Mucosa of rectum (tissue), 2 donors: ENCODE measurements at regions not wholly inside any gene's neighbourhood (a gene's known extent, or its start where the extent isn't known, plus 50 kb on each side); places are given as distances from the start of the nearest gene placed in this dataset.

ENCODE experiments used
- H3K27ac ChIP-seq, 2 donors: one replicate each; pipeline ENCODE4 v1.7.0; 2013; ENCODE audit warnings: inconsistent platforms in 2 of 2, low read depth in 2 of 2, low read length in 2 of 2
- H3K27me3 ChIP-seq, 2 donors: one replicate each; pipeline ENCODE4 v1.7.0; 2013; ENCODE audit warnings: low read length in 2 of 2; ENCODE audit not compliant: control insufficient read depth in 2 of 2, insufficient read depth in 2 of 2
- H3K36me3 ChIP-seq, 2 donors: one replicate each; pipeline ENCODE4 v1.7.0; 2013; ENCODE audit warnings: low read length in 2 of 2; ENCODE audit not compliant: control insufficient read depth in 2 of 2, insufficient read depth in 2 of 2
- H3K4me1 ChIP-seq, 2 donors: one replicate each; pipeline ENCODE4 v1.7.0; 2013; ENCODE audit warnings: low read length in 2 of 2, mild to moderate bottlenecking in 1 of 2; ENCODE audit not compliant: control insufficient read depth in 2 of 2, insufficient read depth in 2 of 2
- H3K4me3 ChIP-seq, 2 donors: one replicate each; pipeline ENCODE4 v1.7.0; 2013; ENCODE audit warnings: low read length in 2 of 2
- H3K9ac ChIP-seq, 2 donors: one replicate each; pipeline ENCODE4 v1.7.0; 2013; ENCODE audit warnings: low read length in 2 of 2, low read depth in 1 of 2, mild to moderate bottlenecking in 1 of 2
- H3K9me3 ChIP-seq, 2 donors: one replicate each; pipeline ENCODE4 v1.7.0; 2013; ENCODE audit warnings: low read length in 2 of 2; ENCODE audit not compliant: control insufficient read depth in 2 of 2
- donor health status: healthy.
- donor health status: Normal muscosa, but diverticular disease.

DNA sequence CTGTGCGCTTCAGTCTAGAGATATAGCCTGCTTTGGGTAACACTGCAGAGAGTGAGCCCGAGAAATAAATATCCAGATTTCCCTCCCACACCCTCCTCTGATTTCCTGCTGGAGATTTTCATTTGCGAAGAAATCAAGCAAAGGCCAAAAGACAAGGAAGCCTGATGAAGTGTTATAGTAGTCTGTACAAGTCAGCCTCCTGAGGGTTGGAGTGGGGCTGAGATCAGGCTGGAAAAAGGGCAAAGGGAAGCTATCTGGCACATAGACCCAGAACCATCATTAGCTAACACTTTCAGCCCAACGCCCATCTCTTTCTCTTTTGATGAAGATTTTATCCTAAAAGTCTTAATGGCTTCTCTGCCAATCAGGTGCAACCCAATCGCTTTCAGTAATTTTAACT lies 154.6 kb upstream of the SLC44A1 start:
- no peak overlapping the region for H3K4me3 ChIP-seq
- H3K4me1 ChIP-seq = no peaks in the 10 kb centered on the region
- no peak overlapping the region for H3K27ac ChIP-seq
- no peak overlapping the region for H3K9ac ChIP-seq
- H3K36me3 ChIP-seq = no peaks in the 10 kb centered on the region
- no peaks in the 10 kb centered on the region for H3K27me3 ChIP-seq
- no peaks in the 10 kb centered on the region for H3K9me3 ChIP-seq

GRCh38 chr9:105091004-105091640 lies 153.3 kb upstream of the SLC44A1 start:
- Histone ChIP-seq H3K27me3 (no peaks in the 10 kb centered on the region), H3K4me1 (no peaks in the 10 kb centered on the region), H3K9me3 (no peaks in the 10 kb centered on the region), H3K27ac (no peak overlapping the region), H3K4me3 (no peak overlapping the region), H3K9ac (no peak overlapping the region), H3K36me3 (no peaks in the 10 kb centered on the region)

DNA sequence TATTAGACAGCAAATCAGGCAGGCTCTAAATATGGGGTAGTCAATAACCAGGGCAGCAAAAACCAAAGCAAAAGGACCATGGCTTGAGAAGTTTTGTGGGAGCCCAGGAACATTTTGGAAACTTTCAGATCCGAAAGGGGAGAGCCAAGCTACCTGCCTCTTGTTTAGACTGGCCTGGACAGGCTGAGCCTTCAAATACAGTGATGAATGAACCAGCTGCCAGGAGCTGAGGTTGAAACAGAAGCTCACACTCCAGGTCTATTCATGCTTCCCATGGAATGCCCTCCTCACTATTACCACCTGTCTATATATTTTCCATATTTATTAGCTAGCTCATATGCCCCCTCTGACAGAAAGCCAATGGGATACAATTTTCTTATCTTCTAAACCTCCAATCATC lies 150.8 kb upstream of the SLC44A1 start:
- no peaks in the 10 kb centered on the region for H3K9me3 ChIP-seq
- no peak overlapping the region for H3K4me3 ChIP-seq
- no peaks in the 10 kb centered on the region for H3K4me1 ChIP-seq
- no peaks in the 10 kb centered on the region for H3K27me3 ChIP-seq
- no peak overlapping the region for H3K9ac ChIP-seq
- no peaks in the 10 kb centered on the region for H3K36me3 ChIP-seq
- H3K27ac ChIP-seq = no peak overlapping the region

GRCh38 chr9:105098370-105098769 lies 146.1 kb upstream of the SLC44A1 start:
- no peaks in the 10 kb centered on the region for H3K4me1 ChIP-seq
- no peak overlapping the region for H3K27ac ChIP-seq
- H3K4me3 ChIP-seq = no peak overlapping the region
- H3K9ac ChIP-seq = no peak overlapping the region
- H3K36me3 ChIP-seq = no peaks in the 10 kb centered on the region
- H3K9me3 ChIP-seq = no peaks in the 10 kb centered on the region
- no peaks in the 10 kb centered on the region for H3K27me3 ChIP-seq

DNA sequence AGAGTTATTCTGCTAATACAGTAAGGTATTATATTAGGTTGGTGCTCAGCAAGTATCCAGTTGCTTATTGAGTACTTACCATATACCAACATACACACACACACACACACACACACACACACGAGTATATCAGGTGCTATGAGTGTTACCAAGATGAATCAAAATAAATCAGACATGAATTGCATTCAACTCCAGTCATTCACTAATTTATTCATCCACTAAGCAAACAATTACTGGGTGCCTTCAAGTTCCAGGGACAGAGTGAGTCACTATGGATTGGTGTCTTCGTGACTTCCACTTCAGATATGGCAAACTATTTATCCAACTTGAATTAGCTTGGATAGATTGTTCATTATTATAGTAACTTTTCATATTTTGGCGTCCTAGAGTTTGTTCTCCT lies 140.7 kb upstream of the SLC44A1 start:
- H3K4me3 ChIP-seq = no peak overlapping the region
- H3K4me1 ChIP-seq = no peaks in the 10 kb centered on the region
- H3K9me3 ChIP-seq = no peaks in the 10 kb centered on the region
- H3K27me3 ChIP-seq = no peaks in the 10 kb centered on the region
- no peak overlapping the region for H3K9ac ChIP-seq
- no peaks in the 10 kb centered on the region for H3K36me3 ChIP-seq
- H3K27ac ChIP-seq = no peak overlapping the region

DNA sequence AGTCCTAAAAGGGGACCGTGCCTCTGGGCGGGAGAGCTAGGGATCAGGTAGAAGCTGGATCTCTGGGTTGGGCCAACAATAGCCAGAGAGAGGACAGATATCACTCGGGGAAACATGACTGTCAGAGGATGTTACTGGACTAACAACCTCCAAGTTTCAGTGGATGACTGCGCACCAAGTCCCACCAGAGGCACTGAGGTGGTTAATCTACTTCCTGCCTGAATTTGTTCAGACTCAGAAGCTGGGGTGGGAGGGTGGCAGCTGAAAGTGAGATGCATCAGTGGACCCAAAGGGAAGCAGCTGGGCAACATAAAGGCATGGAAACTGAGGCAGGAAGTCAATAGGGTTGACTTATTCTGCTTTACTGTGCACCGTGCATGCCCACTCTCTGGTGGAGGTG lies 130.1 kb upstream of the SLC44A1 start:
- Histone ChIP-seq H3K4me3 (no peak overlapping the region), H3K9ac (no peak overlapping the region), H3K4me1 (no peaks in the 10 kb centered on the region), H3K9me3 (no peaks in the 10 kb centered on the region), H3K27ac (no peak overlapping the region), H3K27me3 (no peaks in the 10 kb centered on the region), H3K36me3 (no peaks in the 10 kb centered on the region)

GRCh38 chr9:105114964-105115728 lies 129.3 kb upstream of the SLC44A1 start:
- H3K4me3 ChIP-seq = no peak overlapping the region
- H3K9ac ChIP-seq = no peak overlapping the region
- no peaks in the 10 kb centered on the region for H3K36me3 ChIP-seq
- H3K9me3 ChIP-seq = no peaks in the 10 kb centered on the region
- no peak overlapping the region for H3K27ac ChIP-seq
- no peaks in the 10 kb centered on the region for H3K27me3 ChIP-seq
- H3K4me1 ChIP-seq = no peaks in the 10 kb centered on the region

DNA sequence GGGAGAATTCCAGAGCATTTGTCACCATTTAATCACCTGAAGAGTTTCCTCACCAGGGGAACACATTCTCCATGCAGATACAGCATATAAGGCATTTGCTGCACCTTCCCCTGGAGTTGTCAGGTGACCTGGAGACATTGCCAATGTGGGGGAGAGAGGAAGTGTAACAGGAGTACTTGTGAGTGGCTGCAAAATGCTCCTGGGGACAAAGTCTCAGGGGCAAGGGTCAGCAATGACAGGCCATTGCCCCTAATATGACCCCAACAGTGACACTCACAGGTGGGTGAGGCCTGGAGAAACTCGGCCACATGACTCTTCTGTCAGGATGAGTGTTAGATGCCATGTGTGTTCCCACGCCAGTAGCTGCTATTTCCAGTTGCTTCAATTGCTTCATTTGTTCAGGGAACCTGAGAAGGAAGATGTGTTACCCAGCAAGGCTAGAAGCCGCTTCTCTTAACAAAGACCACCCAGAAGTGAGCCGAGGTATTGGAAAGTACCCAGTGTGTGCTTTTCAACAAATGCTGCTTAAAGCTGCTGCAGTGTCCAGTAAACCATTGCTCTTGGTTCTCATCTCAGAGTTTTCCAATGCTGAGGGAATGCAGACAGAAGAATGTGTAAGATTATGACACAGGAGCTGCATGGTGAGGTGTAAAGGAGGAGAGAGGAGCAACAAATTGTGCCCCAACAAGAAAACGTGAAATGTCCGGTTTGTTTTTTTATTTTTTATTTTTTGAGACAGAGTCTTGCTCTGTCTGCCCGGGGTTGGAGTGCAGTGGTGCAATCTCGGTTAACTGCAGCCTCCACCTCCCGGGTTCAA lies 128.2 kb upstream of the SLC44A1 start:
- Histone ChIP-seq H3K4me1 (no peaks in the 10 kb centered on the region), H3K9ac (no peak overlapping the region), H3K36me3 (no peaks in the 10 kb centered on the region), H3K27ac (no peak overlapping the region), H3K9me3 (no peaks in the 10 kb centered on the region), H3K27me3 (no peaks in the 10 kb centered on the region), H3K4me3 (no peak overlapping the region)

DNA sequence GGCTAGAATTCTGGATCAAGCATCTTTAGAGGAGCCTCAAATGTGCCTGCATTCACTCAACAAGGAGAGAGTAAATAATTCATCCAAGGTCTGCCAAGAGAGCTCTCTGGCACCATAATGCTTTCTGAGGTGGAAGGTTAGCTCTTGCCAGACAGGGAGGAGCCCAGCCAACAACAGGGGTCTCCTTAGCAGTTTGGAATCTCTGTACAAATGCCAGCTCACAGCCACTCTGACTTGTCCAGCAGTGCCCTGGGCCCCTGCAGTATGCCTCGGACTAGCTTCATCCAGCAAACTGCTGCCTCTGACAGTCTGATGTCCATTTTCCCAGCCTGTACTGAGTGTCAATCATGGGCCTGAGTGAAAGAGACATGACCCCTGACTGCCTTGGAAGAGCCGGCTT lies 127.2 kb upstream of the SLC44A1 start:
- no peaks in the 10 kb centered on the region for H3K27me3 ChIP-seq
- H3K9me3 ChIP-seq = no peaks in the 10 kb centered on the region
- no peak overlapping the region for H3K4me3 ChIP-seq
- no peak overlapping the region for H3K9ac ChIP-seq
- H3K4me1 ChIP-seq = no peaks in the 10 kb centered on the region
- H3K36me3 ChIP-seq = no peaks in the 10 kb centered on the region
- no peak overlapping the region for H3K27ac ChIP-seq

GRCh38 chr9:105118636-105119035 lies 125.8 kb upstream of the SLC44A1 start:
- Histone ChIP-seq H3K27me3 (no peaks in the 10 kb centered on the region), H3K4me3 (no peak overlapping the region), H3K9me3 (no peaks in the 10 kb centered on the region), H3K4me1 (no peaks in the 10 kb centered on the region), H3K9ac (no peak overlapping the region), H3K27ac (no peak overlapping the region), H3K36me3 (no peaks in the 10 kb centered on the region)
